ENCODE measurements at regions not wholly inside any gene's neighbourhood (a gene's known extent, or its start where the extent isn't known, plus 50 kb on each side); places are given as distances from the start of the nearest gene placed in this dataset.

- TF ChIP-seq ZEB2 (IDR thresholded peaks at IDR 0.05) (no peak), EWSR1 (IDR thresholded peaks at IDR 0.05; ENCODE audit: borderline replicate concordance, low read depth, partially characterized antibody) (no peak), CTCF (IDR thresholded peaks at IDR 0.05 in 2 of 3, conservative IDR thresholded peaks at IDR 0.05 in 1 of 3; ENCODE audit: insufficient read depth in 2 of 3, low read depth in 1 of 3, low read length in 3 of 3) (no peak), ZNF57 (CRISPR knock-in tag; IDR thresholded peaks at IDR 0.05) (no peak), PKNOX1 (IDR thresholded peaks at IDR 0.05) (no peak), ILF3 (IDR thresholded peaks at IDR 0.05; ENCODE audit: borderline replicate concordance) (no peak), HNRNPLL (IDR thresholded peaks at IDR 0.05; ENCODE audit: low read depth, low read length, poor library complexity, severe bottlenecking) (no peak), POLR2AphosphoS5 (IDR thresholded peaks at IDR 0.05; ENCODE audit: control insufficient read depth, insufficient read depth, low read depth, low read length) (no peak), GTF2E2 (tag; IDR thresholded peaks at IDR 0.05) (no peak), EP300 (IDR thresholded peaks at IDR 0.05; ENCODE audit: low read length) (no peak), SIN3B (IDR thresholded peaks at IDR 0.05; ENCODE audit: low read depth) (no peak), ZKSCAN1 (IDR thresholded peaks at IDR 0.05; ENCODE audit: low read depth, low read length) (no peak), ZNF133 (CRISPR knock-in tag; IDR thresholded peaks at IDR 0.05) (no peak)
Observed at GRCh38 chr5:172587061-172587405, 54.0 kb upstream of the NEURL1B start.
